ENCODE measurements at regions not wholly inside any gene's neighbourhood (a gene's known extent, or its start where the extent isn't known, plus 50 kb on each side); places are given as distances from the start of the nearest gene placed in this dataset.

GRCh38 chr12:3999904-4000303 lies 126.7 kb upstream of the PARP11 start:
- no peaks in the 10 kb centered on the region for H3K9me3 ChIP-seq (ENCODE audit: low read length)
- no peak overlapping the region for H3K4me3 Mint-ChIP-seq
- peaks cover 0 to 19% (median 5%) of the 10 kb centered on the region in 3 donors for H3K4me1 Mint-ChIP-seq
- no peak for DNase-seq
- peak overlapping the region in 2 of 8 donors; percentile 30 to 63 for H3K27ac Mint-ChIP-seq
- H3K9me3 Mint-ChIP-seq, result peaks cover 0 to 1% (median 0%) of the 10 kb centered on the region in 5 donors
- no peak overlapping the region for H3K4me3 ChIP-seq (ENCODE audit: low read length)
- H3K4me1 ChIP-seq (ENCODE audit: insufficient read depth, low read length), result peaks cover 5% of the 10 kb centered on the region
- H3K36me3 ChIP-seq (ENCODE audit: insufficient read depth, low read length), result no peaks in the 10 kb centered on the region
- no peaks in the 10 kb centered on the region for H3K36me3 Mint-ChIP-seq
- no peak overlapping the region for H3K27ac ChIP-seq (ENCODE audit: low read depth, low read length)
- H3K27me3 Mint-ChIP-seq, result peaks cover 0 to 4% of the 10 kb centered on the region in 2 donors
- H3K27me3 ChIP-seq (ENCODE audit: insufficient read depth, low read length, poor library complexity, severe bottlenecking), result no peaks in the 10 kb centered on the region
- ChIA-PET POLR2A (no interaction called here), CTCF (interaction anchor here (0.8 to 10.8 kb wide), 5 partner anchors 9 to 279 kb away, joined by 3 to 115 read pairs (median 4); no protein-coding TSS in a partner anchor)

GRCh38 chr12:3998968-3999792 lies 126.0 kb upstream of the PARP11 start:
- Mint-ChIP-seq H3K4me3 (no peak overlapping the region), H3K27me3 (peaks cover 0 to 4% of the 10 kb centered on the region in 2 donors), H3K9me3 (peaks cover 0 to 1% (median 0%) of the 10 kb centered on the region in 5 donors), H3K4me1 (peaks cover 0 to 19% (median 5%) of the 10 kb centered on the region in 3 donors), H3K36me3 (no peaks in the 10 kb centered on the region), H3K27ac (peak overlapping the region in 3 of 8 donors; percentile 26 to 63 (median 55))
- Histone ChIP-seq H3K4me3 (ENCODE audit: low read length) (no peak overlapping the region), H3K9me3 (ENCODE audit: low read length) (no peaks in the 10 kb centered on the region), H3K36me3 (ENCODE audit: insufficient read depth, low read length) (no peaks in the 10 kb centered on the region), H3K4me1 (ENCODE audit: insufficient read depth, low read length) (peaks cover 5% of the 10 kb centered on the region), H3K27ac (ENCODE audit: low read depth, low read length) (no peak overlapping the region), H3K27me3 (ENCODE audit: insufficient read depth, low read length, poor library complexity, severe bottlenecking) (no peaks in the 10 kb centered on the region)
- POLR2A ChIA-PET, result interaction anchor here (1.0 kb wide), 1 partner anchor 11 kb away, joined by 3 read pairs; no protein-coding TSS in a partner anchor
- DNase-seq, result peak in 1 of 5 donors; percentile 21
- CTCF ChIA-PET, result interaction anchor here (0.8 to 10.8 kb wide), 6 partner anchors 8 to 298 kb away, joined by 3 to 115 read pairs (median 4); no protein-coding TSS in a partner anchor

- ChIA-PET CTCF (interaction anchor here (0.8 to 10.8 kb wide), 9 partner anchors 9 to 299 kb away, joined by 3 to 115 read pairs (median 3); no protein-coding TSS in a partner anchor), POLR2A (interaction anchor here (1.0 kb wide), 1 partner anchor 10 kb away, joined by 3 read pairs; no protein-coding TSS in a partner anchor)
- Histone ChIP-seq H3K27me3 (ENCODE audit: insufficient read depth, low read length, poor library complexity, severe bottlenecking) (no peaks in the 10 kb centered on the region), H3K4me3 (ENCODE audit: low read length) (no peak overlapping the region), H3K27ac (ENCODE audit: low read depth, low read length) (no peak overlapping the region), H3K36me3 (ENCODE audit: insufficient read depth, low read length) (no peaks in the 10 kb centered on the region), H3K4me1 (ENCODE audit: insufficient read depth, low read length) (peaks cover 5% of the 10 kb centered on the region), H3K9me3 (ENCODE audit: low read length) (no peaks in the 10 kb centered on the region)
- no peak overlapping the region for H3K27ac Mint-ChIP-seq
- DNase-seq, result no peak
- peaks cover 0 to 1% (median 0%) of the 10 kb centered on the region in 5 donors for H3K9me3 Mint-ChIP-seq
- peaks cover 0 to 19% (median 5%) of the 10 kb centered on the region in 3 donors for H3K4me1 Mint-ChIP-seq
- H3K27me3 Mint-ChIP-seq, result peaks cover 0 to 5% of the 10 kb centered on the region in 2 donors
- no peak overlapping the region for H3K4me3 Mint-ChIP-seq
- H3K36me3 Mint-ChIP-seq, result no peaks in the 10 kb centered on the region
These were observed 125.2 kb upstream of the PARP11 start for GRCh38 chr12:3998397-3998796.

- H3K4me1 Mint-ChIP-seq, result peaks cover 0 to 19% (median 5%) of the 10 kb centered on the region in 3 donors
- Histone ChIP-seq H3K36me3 (ENCODE audit: insufficient read depth, low read length) (no peaks in the 10 kb centered on the region), H3K4me3 (ENCODE audit: low read length) (no peak overlapping the region), H3K27me3 (ENCODE audit: insufficient read depth, low read length, poor library complexity, severe bottlenecking) (no peaks in the 10 kb centered on the region), H3K9me3 (ENCODE audit: low read length) (no peaks in the 10 kb centered on the region), H3K27ac (ENCODE audit: low read depth, low read length) (no peak overlapping the region), H3K4me1 (ENCODE audit: insufficient read depth, low read length) (peaks cover 5% of the 10 kb centered on the region)
- peak overlapping the region in 2 of 8 donors; percentile 6 to 33 for H3K27ac Mint-ChIP-seq
- H3K4me3 Mint-ChIP-seq, result peak overlapping the region in 1 of 7 donors; percentile 32
- ChIA-PET CTCF (interaction anchor here (0.6 to 10.8 kb wide), 3 partner anchors 111 to 282 kb away, joined by 3 to 115 read pairs (median 55); no protein-coding TSS in a partner anchor), POLR2A (no interaction called here)
- no peak for DNase-seq
- H3K9me3 Mint-ChIP-seq, result peaks cover 0 to 1% (median 0%) of the 10 kb centered on the region in 5 donors
- peaks cover 0 to 5% of the 10 kb centered on the region in 2 donors for H3K27me3 Mint-ChIP-seq
- no peaks in the 10 kb centered on the region for H3K36me3 Mint-ChIP-seq
These were observed 123.1 kb upstream of the PARP11 start for GRCh38 chr12:3996322-3996721.

- peak overlapping the region in 1 of 8 donors; percentile 33 for H3K27ac Mint-ChIP-seq
- DNase-seq, result no peak
- Histone ChIP-seq H3K36me3 (ENCODE audit: insufficient read depth, low read length) (no peaks in the 10 kb centered on the region), H3K4me3 (ENCODE audit: low read length) (no peak overlapping the region), H3K9me3 (ENCODE audit: low read length) (no peaks in the 10 kb centered on the region), H3K27me3 (ENCODE audit: insufficient read depth, low read length, poor library complexity, severe bottlenecking) (no peaks in the 10 kb centered on the region), H3K4me1 (ENCODE audit: insufficient read depth, low read length) (peaks cover 5% of the 10 kb centered on the region), H3K27ac (ENCODE audit: low read depth, low read length) (no peak overlapping the region)
- no peaks in the 10 kb centered on the region for H3K36me3 Mint-ChIP-seq
- peaks cover 0 to 1% (median 0%) of the 10 kb centered on the region in 5 donors for H3K9me3 Mint-ChIP-seq
- H3K27me3 Mint-ChIP-seq, result peaks cover 0 to 5% of the 10 kb centered on the region in 2 donors
- ChIA-PET CTCF (interaction anchor here (1.4 to 10.8 kb wide), 5 partner anchors 33 to 283 kb away, joined by 3 to 115 read pairs (median 9); no protein-coding TSS in a partner anchor), POLR2A (no interaction called here)
- peaks cover 0 to 15% (median 5%) of the 10 kb centered on the region in 3 donors for H3K4me1 Mint-ChIP-seq
- H3K4me3 Mint-ChIP-seq, result no peak overlapping the region
These were observed 122.1 kb upstream of the PARP11 start for GRCh38 chr12:3995306-3995705.

- peaks cover 5% of the 10 kb centered on the region for H3K4me1 ChIP-seq (ENCODE audit: insufficient read depth, low read length)
- Mint-ChIP-seq H3K27ac (no peak overlapping the region), H3K36me3 (no peaks in the 10 kb centered on the region), H3K9me3 (peaks cover 0 to 1% (median 0%) of the 10 kb centered on the region in 5 donors), H3K27me3 (peaks cover 0 to 5% of the 10 kb centered on the region in 2 donors), H3K4me3 (no peak overlapping the region), H3K4me1 (peaks cover 1 to 16% (median 6%) of the 10 kb centered on the region in 3 donors)
- H3K9me3 ChIP-seq (ENCODE audit: low read length), result no peaks in the 10 kb centered on the region
- ChIA-PET CTCF (interaction anchor here (1.0 to 10.8 kb wide), 8 partner anchors 32 to 284 kb away, joined by 3 to 115 read pairs (median 4); no protein-coding TSS in a partner anchor), POLR2A (no interaction called here)
- H3K27ac ChIP-seq (ENCODE audit: low read depth, low read length), result no peak overlapping the region
- no peak for DNase-seq
- no peaks in the 10 kb centered on the region for H3K27me3 ChIP-seq (ENCODE audit: insufficient read depth, low read length, poor library complexity, severe bottlenecking)
- no peak overlapping the region for H3K4me3 ChIP-seq (ENCODE audit: low read length)
- H3K36me3 ChIP-seq (ENCODE audit: insufficient read depth, low read length), result no peaks in the 10 kb centered on the region
These were observed 121.3 kb upstream of the PARP11 start for GRCh38 chr12:3994500-3994899.

GRCh38 chr12:3992945-3993344 lies 119.7 kb upstream of the PARP11 start:
- H3K36me3 Mint-ChIP-seq, result no peaks in the 10 kb centered on the region
- POLR2A ChIA-PET, result no interaction called here

More at GRCh38 chr12:3992945-3993344, 119.7 kb upstream of the PARP11 start:
- Mint-ChIP-seq H3K4me3 (no peak overlapping the region), H3K27ac (no peak overlapping the region), H3K4me1 (peaks cover 15 to 29% (median 22%) of the 10 kb centered on the region in 3 donors), H3K9me3 (peaks cover 0 to 1% (median 0%) of the 10 kb centered on the region in 5 donors), H3K27me3 (peaks cover 0 to 5% of the 10 kb centered on the region in 2 donors)
- Histone ChIP-seq H3K4me3 (ENCODE audit: low read length) (no peak overlapping the region), H3K4me1 (ENCODE audit: insufficient read depth, low read length) (peaks cover 19% of the 10 kb centered on the region), H3K27ac (ENCODE audit: low read depth, low read length) (no peak overlapping the region), H3K36me3 (ENCODE audit: insufficient read depth, low read length) (no peaks in the 10 kb centered on the region), H3K27me3 (ENCODE audit: insufficient read depth, low read length, poor library complexity, severe bottlenecking) (no peaks in the 10 kb centered on the region), H3K9me3 (ENCODE audit: low read length) (no peaks in the 10 kb centered on the region)
- CTCF ChIA-PET, result interaction anchor here (1.1 to 10.8 kb wide), 5 partner anchors 11 to 286 kb away, joined by 3 to 115 read pairs (median 9); no protein-coding TSS in a partner anchor
- no peak for DNase-seq

Data from CD8-positive, alpha-beta memory T cell (primary cell).